ENCODE measurements at regions not wholly inside any gene's neighbourhood (a gene's known extent, or its start where the extent isn't known, plus 50 kb on each side); places are given as distances from the start of the nearest gene placed in this dataset.

GRCh38 chr2:145984580-145984979 is 1464.7 kb upstream of the ZEB2 start:
- H3K4me2 ChIP-seq (replicated peaks; ENCODE audit: low read depth, low read length, poor library complexity, severe bottlenecking), result no peak overlapping the region
- TF ChIP-seq CTCF (IDR thresholded peaks at IDR 0.05) (no peak), EZH2 (IDR thresholded peaks at IDR 0.05; ENCODE audit: borderline replicate concordance, insufficient read depth, low read depth, low read length, poor library complexity, severe bottlenecking) (no peak)
- H3K4me1 ChIP-seq (ENCODE audit: control insufficient read depth in 2 of 2, insufficient read depth in 2 of 2, low read length in 2 of 2), result no peaks in the 10 kb centered on the region
- Mint-ChIP-seq H3K4me3 (no peak overlapping the region), H3K27ac (no peak overlapping the region), H3K4me1 (no peaks in the 10 kb centered on the region), H3K9me3 (ENCODE audit: insufficient read depth) (no peaks in the 10 kb centered on the region), H3K27me3 (no peaks in the 10 kb centered on the region)
- H3K27me3 ChIP-seq (replicated peaks in 1 of 4; ENCODE audit: control extremely low read depth in 1 of 4, control insufficient read depth in 3 of 4, insufficient read depth in 4 of 4, low read length in 3 of 4), result no peaks in the 10 kb centered on the region
- ChIA-PET CTCF (no interaction called here), POLR2A (no interaction called here)
- no peak for DNase-seq
- no peak overlapping the region for H3K27ac ChIP-seq (ENCODE audit: low read length in 2 of 2)
- no peak overlapping the region for H3K9ac ChIP-seq (ENCODE audit: low read length)
- no peaks in the 10 kb centered on the region for H3K9me3 ChIP-seq (ENCODE audit: control extremely low read depth in 1 of 3, control insufficient read depth in 2 of 3, insufficient read depth in 1 of 3, low read length in 2 of 3)
- H3K79me2 ChIP-seq (ENCODE audit: control insufficient read depth, insufficient read depth, low read length), result no peaks in the 10 kb centered on the region
- no peak overlapping the region for H2AFZ ChIP-seq (ENCODE audit: insufficient read depth, low read depth, low read length, poor library complexity, severe bottlenecking)
- no peak for ATAC-seq (ENCODE audit: low read depth)
- H3K36me3 ChIP-seq (replicated peaks in 1 of 2; ENCODE audit: control extremely low read depth in 1 of 2, control insufficient read depth in 1 of 2, extremely low read depth in 1 of 2, insufficient read depth in 2 of 2, low read length in 1 of 2), result no peaks in the 10 kb centered on the region
- no peak overlapping the region for H3K4me3 ChIP-seq (ENCODE audit: control extremely low read depth in 1 of 5, extremely low read depth in 1 of 5, insufficient read depth in 1 of 5, low read depth in 2 of 5, low read length in 4 of 5)
- WGBS (ENCODE audit: insufficient coverage), result no CpG with 5 or more reads among the region's 2 CpGs
- no peaks in the 10 kb centered on the region for H4K20me1 ChIP-seq (ENCODE audit: control insufficient read depth, insufficient read depth, low read length, poor library complexity, severe bottlenecking)
- intact Hi-C loops (cut with micrococcal nuclease), result no loop called here

GRCh38 chr2:145980318-145980717 is 1460.4 kb upstream of the ZEB2 start:
- no CpG with 5 or more reads among the region's 2 CpGs for WGBS (ENCODE audit: insufficient coverage)
- Mint-ChIP-seq H3K4me3 (no peak overlapping the region), H3K27me3 (no peaks in the 10 kb centered on the region), H3K4me1 (no peaks in the 10 kb centered on the region), H3K27ac (no peak overlapping the region), H3K9me3 (ENCODE audit: insufficient read depth) (no peaks in the 10 kb centered on the region)
- POLR2A ChIA-PET, result no interaction called here
- ATAC-seq (ENCODE audit: low read depth), result no peak
- intact Hi-C loops (cut with micrococcal nuclease), result no loop called here
- H3K9ac ChIP-seq (ENCODE audit: low read length), result no peak overlapping the region
- H3K4me3 ChIP-seq (ENCODE audit: control extremely low read depth in 1 of 5, extremely low read depth in 1 of 5, insufficient read depth in 1 of 5, low read depth in 2 of 5, low read length in 4 of 5), result no peak overlapping the region
- no peak for DNase-seq
- H3K4me1 ChIP-seq (ENCODE audit: control insufficient read depth in 2 of 2, insufficient read depth in 2 of 2, low read length in 2 of 2), result no peaks in the 10 kb centered on the region
- no peak overlapping the region for H3K27ac ChIP-seq (ENCODE audit: low read length in 2 of 2)
- H3K36me3 ChIP-seq (replicated peaks in 1 of 2; ENCODE audit: control extremely low read depth in 1 of 2, control insufficient read depth in 1 of 2, extremely low read depth in 1 of 2, insufficient read depth in 2 of 2, low read length in 1 of 2), result no peaks in the 10 kb centered on the region
- TF ChIP-seq CTCF (IDR thresholded peaks at IDR 0.05) (no peak), EZH2 (IDR thresholded peaks at IDR 0.05; ENCODE audit: borderline replicate concordance, insufficient read depth, low read depth, low read length, poor library complexity, severe bottlenecking) (no peak)
- H3K27me3 ChIP-seq (replicated peaks in 1 of 4; ENCODE audit: control extremely low read depth in 1 of 4, control insufficient read depth in 3 of 4, insufficient read depth in 4 of 4, low read length in 3 of 4), result no peaks in the 10 kb centered on the region
- no peaks in the 10 kb centered on the region for H3K9me3 ChIP-seq (ENCODE audit: control extremely low read depth in 1 of 3, control insufficient read depth in 2 of 3, insufficient read depth in 1 of 3, low read length in 2 of 3)
- no peak overlapping the region for H2AFZ ChIP-seq (ENCODE audit: insufficient read depth, low read depth, low read length, poor library complexity, severe bottlenecking)
- H4K20me1 ChIP-seq (ENCODE audit: control insufficient read depth, insufficient read depth, low read length, poor library complexity, severe bottlenecking), result no peaks in the 10 kb centered on the region
- H3K4me2 ChIP-seq (replicated peaks; ENCODE audit: low read depth, low read length, poor library complexity, severe bottlenecking), result no peak overlapping the region
- H3K79me2 ChIP-seq (ENCODE audit: control insufficient read depth, insufficient read depth, low read length), result no peaks in the 10 kb centered on the region
- CTCF ChIA-PET, result no interaction called here
